ENCODE measurements at regions not wholly inside any gene's neighbourhood (a gene's known extent, or its start where the extent isn't known, plus 50 kb on each side); places are given as distances from the start of the nearest gene placed in this dataset.
"Not testable (repeated sequence)": the region's sequence is repeated elsewhere in the genome, so short reads cannot be mapped to it uniquely, and the experiment has no call there.

- DNase-seq (ENCODE audit: extremely low read depth in 1 of 2, low read depth in 1 of 2) = no peak
Observed at GRCh38 chr14:58751788-58752187, 114.0 kb downstream of the DACT1 start.

- DNase-seq (ENCODE audit: extremely low read depth in 1 of 2, low read depth in 1 of 2) = no peak
Observed at GRCh38 chr14:58752289-58752688, 114.5 kb downstream of the DACT1 start.

- DNase-seq (ENCODE audit: extremely low read depth in 1 of 2, low read depth in 1 of 2) = no peak
Observed at GRCh38 chr14:58752771-58753201, 115.0 kb downstream of the DACT1 start.

GRCh38 chr14:58755031-58755925, 117.5 kb downstream of the DACT1 start:
- DNase-seq (ENCODE audit: extremely low read depth in 1 of 2, low read depth in 1 of 2) = no peak

GRCh38 chr14:58760121-58760520, 122.4 kb downstream of the DACT1 start:
- DNase-seq (ENCODE audit: extremely low read depth in 1 of 2, low read depth in 1 of 2) = no peak

- no peak for DNase-seq (ENCODE audit: extremely low read depth in 1 of 2, low read depth in 1 of 2)
Observed at GRCh38 chr14:58762629-58763028, 124.9 kb downstream of the DACT1 start.

GRCh38 chr14:58763210-58763609, 125.4 kb downstream of the DACT1 start:
- DNase-seq (ENCODE audit: extremely low read depth in 1 of 2, low read depth in 1 of 2) = no peak

- no peak for DNase-seq (ENCODE audit: extremely low read depth in 1 of 2, low read depth in 1 of 2)
Observed at GRCh38 chr14:58765418-58765831, 127.7 kb downstream of the DACT1 start.

- DNase-seq (ENCODE audit: extremely low read depth in 1 of 2, low read depth in 1 of 2) = no peak
Observed at GRCh38 chr14:58765843-58766242, 128.1 kb downstream of the DACT1 start.

GRCh38 chr14:58769011-58769643, 131.4 kb downstream of the DACT1 start:
- DNase-seq (ENCODE audit: extremely low read depth in 1 of 2, low read depth in 1 of 2) = no peak

GRCh38 chr14:58769771-58770170, 132.0 kb downstream of the DACT1 start:
- DNase-seq (ENCODE audit: extremely low read depth in 1 of 2, low read depth in 1 of 2) = no peak

GRCh38 chr14:58770491-58770982, 132.8 kb downstream of the DACT1 start:
- no peak for DNase-seq (ENCODE audit: extremely low read depth in 1 of 2, low read depth in 1 of 2)

GRCh38 chr14:58771016-58771415, 133.3 kb downstream of the DACT1 start:
- no peak for DNase-seq (ENCODE audit: extremely low read depth in 1 of 2, low read depth in 1 of 2)

- DNase-seq (ENCODE audit: extremely low read depth in 1 of 2, low read depth in 1 of 2) = no peak
Observed at GRCh38 chr14:58772116-58772515, 134.4 kb downstream of the DACT1 start.

- DNase-seq (ENCODE audit: extremely low read depth in 1 of 2, low read depth in 1 of 2) = no peak
Observed at GRCh38 chr14:58772794-58773620, 135.2 kb downstream of the DACT1 start.

GRCh38 chr14:58774531-58774930, 136.8 kb downstream of the DACT1 start:
- DNase-seq (ENCODE audit: extremely low read depth in 1 of 2, low read depth in 1 of 2) = no peak

- not testable (repeated sequence) for DNase-seq (ENCODE audit: extremely low read depth in 1 of 2, low read depth in 1 of 2)
Observed at GRCh38 chr14:58775130-58775529, 137.4 kb downstream of the DACT1 start.

GRCh38 chr14:58776516-58776915, 138.8 kb downstream of the DACT1 start:
- no peak for DNase-seq (ENCODE audit: extremely low read depth in 1 of 2, low read depth in 1 of 2)

GRCh38 chr14:58777541-58777979, 139.8 kb downstream of the DACT1 start:
- DNase-seq (ENCODE audit: extremely low read depth in 1 of 2, low read depth in 1 of 2) = no peak

GRCh38 chr14:58778202-58778601, 140.4 kb downstream of the DACT1 start:
- no peak for DNase-seq (ENCODE audit: extremely low read depth in 1 of 2, low read depth in 1 of 2)

- DNase-seq (ENCODE audit: extremely low read depth in 1 of 2, low read depth in 1 of 2) = no peak
Observed at GRCh38 chr14:58779376-58779775, 141.6 kb downstream of the DACT1 start.

All from stimulated activated CD8-positive, alpha-beta memory T cell treated with anti-CD3 and anti-CD28 coated beads, Interleukin-7, amount 100 ng/mL, for 48 hours (primary cell).